Astrocyte of the spinal cord (primary cell): ENCODE measurements at regions not wholly inside any gene's neighbourhood (a gene's known extent, or its start where the extent isn't known, plus 50 kb on each side); places are given as distances from the start of the nearest gene placed in this dataset.

Experiments
- DNase-seq: peaks from one replicate; pipeline ENCODE4 v3.0.0; 2011; ENCODE audit warnings: low read depth, low spot score
- H3K4me3 ChIP-seq: 2 replicates; pipeline ENCODE4 v1.5.1; 2011; ENCODE audit warnings: low read depth, mild to moderate bottlenecking, low read length, moderate library complexity
- CTCF ChIP-seq: IDR thresholded peaks from 2 replicates; pipeline ENCODE4 v1.5.1; 2012; ENCODE audit warnings: low read depth, mild to moderate bottlenecking, low read length, inconsistent platforms
- in situ Hi-C: cut with HindIII; loops from 2 replicates; pipeline ENCODE4 v1.10.0; 2017; ENCODE audit warnings: low sequenced_read_pairs

- DNase-seq, result no peak
- TF ChIP-seq CTCF, result no peak
- in situ Hi-C loops, result no loop called here
- H3K4me3 ChIP-seq, result no peak overlapping the region
Observed at GRCh38 chr11:110375351-110375750, 54.4 kb upstream of the FDX1 start.

GRCh38 chr11:110376021-110376420, 53.7 kb upstream of the FDX1 start:
- no peak for TF ChIP-seq CTCF
- in situ Hi-C loops, result no loop called here
- DNase-seq, result no peak

GRCh38 chr11:110376711-110377324, 52.9 kb upstream of the FDX1 start:
- TF ChIP-seq CTCF, result peak; percentile 84
- DNase-seq, result peak; percentile 90
- in situ Hi-C loops, result no loop called here
- no peak overlapping the region for H3K4me3 ChIP-seq

More at GRCh38 chr11:110376021-110376420, 53.7 kb upstream of the FDX1 start:
- no peak overlapping the region for H3K4me3 ChIP-seq

GRCh38 chr11:110377434-110377833, 52.3 kb upstream of the FDX1 start:
- no peak for DNase-seq
- no peak overlapping the region for H3K4me3 ChIP-seq
- in situ Hi-C loops, result no loop called here
- TF ChIP-seq CTCF, result no peak

- TF ChIP-seq CTCF, result no peak
- H3K4me3 ChIP-seq, result no peak overlapping the region
- in situ Hi-C loops, result no loop called here
- DNase-seq, result no peak
Observed at GRCh38 chr11:110379261-110379660, 50.5 kb upstream of the FDX1 start.

GRCh38 chr11:110379936-110380335, 49.8 kb upstream of the FDX1 start:
- in situ Hi-C loops, result no loop called here
- H3K4me3 ChIP-seq, result no peak overlapping the region
- no peak for TF ChIP-seq CTCF
- DNase-seq, result no peak
